Endothelial cell of umbilical vein (primary cell): ENCODE measurements at regions not wholly inside any gene's neighbourhood (a gene's known extent, or its start where the extent isn't known, plus 50 kb on each side); places are given as distances from the start of the nearest gene placed in this dataset.

ENCODE experiments used
- BruUV-seq: library from RNA; stranded (reverse); fragments of 400-500 nt; replicated peaks from 2 replicates; lab custom pipeline; 2021; lab: Mats Ljungman, UMichigan
- CTCF ChIA-PET: fragments of 300-600, 350-600 bp; sonication (Branson Sonifier 250); formaldehyde crosslinking; loops from one replicate; lab custom pipeline; 2021; ENCODE audit warnings: antibody characterized with exemption, inconsistent platforms; lab: Charles Lee
- POLR2A ChIA-PET: fragments of 300-600, 350-600 bp; sonication (Branson Sonifier 250); formaldehyde crosslinking; loops from one replicate; lab custom pipeline; 2021; ENCODE audit warnings: antibody characterized with exemption, inconsistent platforms; lab: Charles Lee
- DNase-seq: peaks from one replicate; pipeline ENCODE4 v3.0.0-alpha.2; 2011; ENCODE audit warnings: low read depth, low spot score
- FAIRE-seq: peaks from 2 replicates; lab custom pipeline; 2011; peaks lifted over from hg19 to GRCh38; lab: Jason Lieb, UNC
- H2AFZ ChIP-seq: 2 replicates; pipeline ENCODE4 v1.6.0; 2012; ENCODE audit warnings: low read depth, low read length, control low read depth, inconsistent platforms
- H3K27ac ChIP-seq: 2 replicates; pipeline ENCODE4 v1.5.1; 2011; ENCODE audit warnings: low read depth, mild to moderate bottlenecking, control low read depth, low read length, moderate library complexity; ENCODE audit not compliant: insufficient read depth
- H3K27me3 ChIP-seq, 2 experiments: 2 replicates each; pipeline versions ENCODE4 v1.6.0 to v1.6.1; 2011; ENCODE audit warnings: low read length in 2 of 2, mixed read lengths in 1 of 2; ENCODE audit not compliant: control insufficient read depth in 2 of 2, insufficient read depth in 2 of 2
- H3K36me3 ChIP-seq, 2 experiments: 2 replicates in 1 of 2; 3 replicates in 1 of 2; pipeline ENCODE4 v1.5.1; 2011; ENCODE audit warnings: low read length in 2 of 2, mild to moderate bottlenecking in 1 of 2, moderate library complexity in 1 of 2; ENCODE audit not compliant: control insufficient read depth in 2 of 2, insufficient read depth in 2 of 2; ENCODE audit errors: extremely low read depth in 1 of 2
- H3K4me1 ChIP-seq: 3 replicates; pipeline ENCODE4 v1.5.1; 2011; ENCODE audit warnings: mild to moderate bottlenecking, low read length; ENCODE audit not compliant: control insufficient read depth, insufficient read depth; ENCODE audit errors: extremely low read depth
- H3K4me2 ChIP-seq: 2 replicates; pipeline ENCODE4 v1.6.1; 2011; ENCODE audit warnings: low read length, control low read depth, mixed read lengths; ENCODE audit not compliant: insufficient read depth
- H3K4me3 ChIP-seq, 3 experiments: fragments of 200-600 bp in 1 of 3; sonication (generic), shearing (Covaris generic) in 1 of 3; replicated peaks in 1 of 3; 2 replicates each; pipeline ENCODE4 v1.5.1; 2011 to 2016; ENCODE audit warnings: control low read depth in 3 of 3, low read length in 3 of 3, mild to moderate bottlenecking in 2 of 3, inconsistent platforms in 1 of 3, low read depth in 1 of 3, moderate library complexity in 1 of 3; ENCODE audit not compliant: insufficient read depth in 1 of 3
- H3K79me2 ChIP-seq: 2 replicates; pipeline ENCODE4 v1.6.0; 2012; ENCODE audit warnings: low read length, inconsistent platforms; ENCODE audit not compliant: control insufficient read depth, insufficient read depth
- H3K9ac ChIP-seq: replicated peaks from 2 replicates; pipeline ENCODE3; 2011; ENCODE audit warnings: low read length, control low read depth; ENCODE audit not compliant: insufficient read depth; ENCODE audit errors: extremely low read depth
- H3K9me1 ChIP-seq: replicated peaks from 3 replicates; pipeline ENCODE4 v1.6.0; 2011; ENCODE audit warnings: mild to moderate bottlenecking, low read length; ENCODE audit not compliant: control insufficient read depth, insufficient read depth; ENCODE audit errors: extremely low read depth
- H3K9me3 ChIP-seq: replicated peaks from 2 replicates; pipeline ENCODE4 v1.5.1; 2012; ENCODE audit warnings: low read length, inconsistent platforms; ENCODE audit not compliant: control insufficient read depth, insufficient read depth
- H4K20me1 ChIP-seq: replicated peaks from 2 replicates; pipeline ENCODE3; 2011; ENCODE audit warnings: mild to moderate bottlenecking, low read length; ENCODE audit not compliant: control insufficient read depth, insufficient read depth; ENCODE audit errors: extremely low read depth
- CTCF ChIP-seq, 2 donors: IDR thresholded peaks; 1 replicate in 1 of 2; 2 replicates in 1 of 2; pipeline ENCODE4 v1.5.1; 2011; ENCODE audit warnings: low read length in 2 of 2, mild to moderate bottlenecking in 2 of 2, moderate library complexity in 2 of 2, control low read depth in 1 of 2, inconsistent platforms in 1 of 2, low read depth in 1 of 2; ENCODE audit not compliant: insufficient read depth in 1 of 2; ENCODE audit errors: extremely low read depth in 1 of 2
- EZH2 ChIP-seq: IDR thresholded peaks from 2 replicates; pipeline ENCODE4 v1.6.1; 2012; ENCODE audit warnings: borderline replicate concordance, low read depth, mild to moderate bottlenecking, moderate library complexity, low read length, inconsistent platforms; ENCODE audit not compliant: severe bottlenecking
- FOS ChIP-seq: IDR thresholded peaks from 2 replicates; pipeline ENCODE4 v1.6.1; 2011; ENCODE audit warnings: mild to moderate bottlenecking, low read length, moderate library complexity, borderline replicate concordance; ENCODE audit not compliant: insufficient read depth
- GATA2 ChIP-seq: IDR thresholded peaks from 2 replicates; pipeline ENCODE4 v1.7.0; 2011; ENCODE audit warnings: low read depth, mild to moderate bottlenecking, moderate library complexity, mixed read lengths, low read length; ENCODE audit not compliant: insufficient read length, insufficient read depth
- JUN ChIP-seq: IDR thresholded peaks from 2 replicates; pipeline ENCODE4 v1.6.1; 2011; ENCODE audit warnings: borderline replicate concordance, low read depth; ENCODE audit not compliant: insufficient read length, insufficient read depth
- MAX ChIP-seq: IDR thresholded peaks from 2 replicates; pipeline ENCODE4 v1.6.1; 2011; ENCODE audit not compliant: insufficient read depth, insufficient read length
- MYC ChIP-seq: IDR thresholded peaks from one replicate; pipeline ENCODE4 v1.6.1; 2011; ENCODE audit warnings: mild to moderate bottlenecking, low read depth, low read length
- POLR2A ChIP-seq: IDR thresholded peaks from 2 replicates; pipeline ENCODE4 v1.6.1; 2012; ENCODE audit warnings: low read depth, mild to moderate bottlenecking, control low read depth, low read length
- POLR2AphosphoS5 ChIP-seq: IDR thresholded peaks from 2 replicates; pipeline ENCODE4 v1.6.1; 2012; ENCODE audit warnings: low read depth, mild to moderate bottlenecking, control low read depth, low read length, moderate library complexity; ENCODE audit not compliant: insufficient read depth
- dilution Hi-C: fragments of 300-500 bp; cut with MboI; formaldehyde crosslinking; loops from one replicate; pipeline ENCODE4 v1.15.0; 2019; ENCODE audit warnings: low sequenced_read_pairs; ENCODE audit not compliant: extremely low pct_ligation_motif_present
- intact Hi-C: fragments of 100-400 bp; cut with micrococcal nuclease; formaldehyde crosslinking; loops from one replicate; pipeline ENCODE4 v1.10.0; 2022

GRCh38 chr3:80063535-80063934, 295.7 kb upstream of the ROBO1 start:
- Histone ChIP-seq H3K4me3 (no peak overlapping the region), H3K9me1 (no peaks in the 10 kb centered on the region), H3K4me1 (no peaks in the 10 kb centered on the region), H3K36me3 (no peaks in the 10 kb centered on the region), H3K9me3 (no peaks in the 10 kb centered on the region), H3K27ac (no peak overlapping the region), H3K79me2 (no peaks in the 10 kb centered on the region), H4K20me1 (no peaks in the 10 kb centered on the region), H3K4me2 (no peak overlapping the region), H3K27me3 (no peaks in the 10 kb centered on the region), H3K9ac (no peak overlapping the region), H2AFZ (no peak overlapping the region)
- BruUV-seq = no TSS peak
- FAIRE-seq = no peak
- intact Hi-C loops (no loop called here), dilution Hi-C loops (no loop called here)
- ChIA-PET POLR2A (no interaction called here), CTCF (no interaction called here)
- no peak for DNase-seq
- TF ChIP-seq GATA2 (no peak), JUN (no peak), MYC (no peak), POLR2AphosphoS5 (no peak), CTCF (IDR thresholded peaks at IDR 0.05; ENCODE audit: extremely low read depth in 1 of 2, insufficient read depth in 1 of 2, low read depth in 1 of 2, low read length in 2 of 2) (no peak), MAX (no peak), EZH2 (no peak), POLR2A (no peak), FOS (no peak)
